ENCODE measurements at regions not wholly inside any gene's neighbourhood (a gene's known extent, or its start where the extent isn't known, plus 50 kb on each side); places are given as distances from the start of the nearest gene placed in this dataset.
A peak's percentile ranks its signal among the peaks of the same experiment; 100 is the strongest.

DNA sequence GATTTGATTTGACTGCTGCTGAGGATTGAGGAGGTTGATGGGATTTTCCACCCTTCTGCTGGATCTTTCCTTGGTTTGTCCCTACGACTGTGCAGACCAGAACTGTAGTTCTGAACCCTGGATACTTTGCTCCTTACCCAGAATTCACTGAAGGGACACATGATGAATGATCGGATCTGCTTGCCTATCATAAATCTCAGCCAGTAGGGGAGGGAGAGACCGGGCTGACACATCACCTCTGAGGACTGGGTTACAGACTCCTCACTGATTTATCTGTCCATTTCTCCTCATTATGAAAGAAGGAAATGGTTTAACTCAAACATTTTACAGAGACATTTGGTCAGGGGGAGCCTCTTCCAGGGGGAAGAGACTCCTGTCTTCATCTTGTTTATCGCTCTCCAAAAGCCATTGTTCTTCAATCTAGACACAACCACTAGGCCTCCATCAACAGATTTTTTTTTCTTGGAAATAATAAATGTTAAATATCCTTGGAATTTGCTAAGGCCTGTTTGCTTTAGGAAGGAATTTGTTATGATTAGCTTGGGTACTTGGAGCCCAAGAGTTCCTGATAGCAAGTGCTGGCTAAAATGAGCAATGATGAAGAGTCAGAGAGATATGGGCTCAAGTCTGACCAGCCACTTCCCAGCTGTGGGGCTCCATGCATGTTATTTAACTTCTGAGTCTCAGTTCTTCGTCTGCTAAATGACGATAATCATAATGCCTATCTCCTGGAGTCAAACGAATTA, 925.5 kb downstream of the SLC4A3 start:
- H3K27ac ChIP-seq (ENCODE audit: low read depth in 1 of 2, low read length in 1 of 2), result no peak overlapping the region
- no peaks in the 10 kb centered on the region for H3K9me3 ChIP-seq (ENCODE audit: control insufficient read depth in 2 of 2, insufficient read depth in 1 of 2, low read length in 1 of 2)
- H3K27me3 ChIP-seq (ENCODE audit: control insufficient read depth in 2 of 2, insufficient read depth in 1 of 2, low read length in 1 of 2), result no peaks in the 10 kb centered on the region
- H3K4me1 ChIP-seq (ENCODE audit: control insufficient read depth in 2 of 2, insufficient read depth in 2 of 2, low read length in 2 of 2), result no peaks in the 10 kb centered on the region
- WGBS, result 93% methylated on average over 7 of the region's 7 CpGs
- no peak overlapping the region for H3K4me3 ChIP-seq (ENCODE audit: low read length in 2 of 2)
- H3K36me3 ChIP-seq (ENCODE audit: control insufficient read depth in 2 of 2, insufficient read depth in 2 of 2, low read length in 1 of 2), result no peaks in the 10 kb centered on the region
- DNase-seq (ENCODE audit: low read depth in 6 of 9, low spot score in 9 of 9), result no peak

- WGBS, result 92% methylated on average over 3 of the region's 3 CpGs
- DNase-seq (ENCODE audit: low read depth in 6 of 9, low spot score in 9 of 9), result no peak
- Histone ChIP-seq H3K27ac (ENCODE audit: low read depth in 1 of 2, low read length in 1 of 2) (no peak overlapping the region), H3K9me3 (ENCODE audit: control insufficient read depth in 2 of 2, insufficient read depth in 1 of 2, low read length in 1 of 2) (no peaks in the 10 kb centered on the region), H3K4me1 (ENCODE audit: control insufficient read depth in 2 of 2, insufficient read depth in 2 of 2, low read length in 2 of 2) (no peaks in the 10 kb centered on the region), H3K27me3 (ENCODE audit: control insufficient read depth in 2 of 2, insufficient read depth in 1 of 2, low read length in 1 of 2) (no peaks in the 10 kb centered on the region), H3K36me3 (ENCODE audit: control insufficient read depth in 2 of 2, insufficient read depth in 2 of 2, low read length in 1 of 2) (no peaks in the 10 kb centered on the region), H3K4me3 (ENCODE audit: low read length in 2 of 2) (no peak overlapping the region)
Observed at GRCh38 chr2:220555961-220556630, 928.7 kb downstream of the SLC4A3 start.

DNA sequence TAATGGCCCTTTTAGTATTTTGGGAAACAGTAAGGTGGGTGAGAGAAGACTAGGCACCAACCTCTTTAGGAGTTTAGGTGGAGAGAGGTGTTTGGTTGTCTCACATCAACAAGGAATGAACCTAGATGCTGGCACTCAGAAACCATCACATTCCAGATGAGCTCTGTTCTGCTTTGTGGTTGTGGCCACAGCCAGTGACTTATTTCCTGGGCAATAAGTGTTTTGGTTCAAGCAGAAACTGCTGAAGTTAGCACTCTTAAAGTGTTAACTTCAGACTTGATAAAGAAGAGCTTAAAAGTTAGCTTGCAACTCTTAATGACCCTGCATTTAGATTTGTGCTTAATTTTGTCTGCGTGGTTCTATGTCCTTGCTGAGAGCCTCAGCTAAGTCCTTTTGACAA, 929.2 kb downstream of the SLC4A3 start:
- no peaks in the 10 kb centered on the region for H3K36me3 ChIP-seq (ENCODE audit: control insufficient read depth in 2 of 2, insufficient read depth in 2 of 2, low read length in 1 of 2)
- 94% methylated on average over 1 of the region's 1 CpG for WGBS
- no peak overlapping the region for H3K4me3 ChIP-seq (ENCODE audit: low read length in 2 of 2)

DNA sequence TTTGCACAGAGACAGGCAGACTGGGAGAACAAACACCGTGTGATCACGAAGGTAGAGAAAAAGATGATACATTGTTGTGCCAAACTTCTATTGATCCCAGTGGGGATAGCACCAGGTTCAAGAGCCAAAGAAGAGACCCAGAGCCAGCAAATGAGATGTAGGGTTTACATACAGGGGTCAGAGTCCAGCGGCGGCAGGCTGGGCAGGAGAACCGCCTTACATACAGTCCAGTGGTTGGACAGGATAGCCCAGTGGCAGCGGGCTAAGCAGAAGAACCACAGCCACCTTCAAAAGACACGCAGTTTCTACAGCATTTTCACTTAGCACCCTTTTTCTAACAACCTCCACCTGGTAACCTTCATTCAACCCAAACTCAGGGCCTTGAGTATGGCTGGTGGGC, 932.8 kb downstream of the SLC4A3 start:
- no peaks in the 10 kb centered on the region for H3K27me3 ChIP-seq (ENCODE audit: control insufficient read depth in 2 of 2, insufficient read depth in 1 of 2, low read length in 1 of 2)
- H3K27ac ChIP-seq (ENCODE audit: low read depth in 1 of 2, low read length in 1 of 2), result no peak overlapping the region
- no peak for DNase-seq (ENCODE audit: low read depth in 6 of 9, low spot score in 9 of 9)
- WGBS, result 96% methylated on average over 7 of the region's 7 CpGs
- H3K36me3 ChIP-seq (ENCODE audit: control insufficient read depth in 2 of 2, insufficient read depth in 2 of 2, low read length in 1 of 2), result no peaks in the 10 kb centered on the region
- peaks cover 0 to 4% of the 10 kb centered on the region in 2 donors for H3K9me3 ChIP-seq (ENCODE audit: control insufficient read depth in 2 of 2, insufficient read depth in 1 of 2, low read length in 1 of 2)
- H3K4me3 ChIP-seq (ENCODE audit: low read length in 2 of 2), result no peak overlapping the region
- H3K4me1 ChIP-seq (ENCODE audit: control insufficient read depth in 2 of 2, insufficient read depth in 2 of 2, low read length in 2 of 2), result no peaks in the 10 kb centered on the region

More for the DNA sequence above, 929.2 kb downstream of the SLC4A3 start:
- Histone ChIP-seq H3K27ac (ENCODE audit: low read depth in 1 of 2, low read length in 1 of 2) (no peak overlapping the region), H3K4me1 (ENCODE audit: control insufficient read depth in 2 of 2, insufficient read depth in 2 of 2, low read length in 2 of 2) (no peaks in the 10 kb centered on the region), H3K9me3 (ENCODE audit: control insufficient read depth in 2 of 2, insufficient read depth in 1 of 2, low read length in 1 of 2) (no peaks in the 10 kb centered on the region), H3K27me3 (ENCODE audit: control insufficient read depth in 2 of 2, insufficient read depth in 1 of 2, low read length in 1 of 2) (no peaks in the 10 kb centered on the region)
- DNase-seq (ENCODE audit: low read depth in 6 of 9, low spot score in 9 of 9), result no peak

DNA sequence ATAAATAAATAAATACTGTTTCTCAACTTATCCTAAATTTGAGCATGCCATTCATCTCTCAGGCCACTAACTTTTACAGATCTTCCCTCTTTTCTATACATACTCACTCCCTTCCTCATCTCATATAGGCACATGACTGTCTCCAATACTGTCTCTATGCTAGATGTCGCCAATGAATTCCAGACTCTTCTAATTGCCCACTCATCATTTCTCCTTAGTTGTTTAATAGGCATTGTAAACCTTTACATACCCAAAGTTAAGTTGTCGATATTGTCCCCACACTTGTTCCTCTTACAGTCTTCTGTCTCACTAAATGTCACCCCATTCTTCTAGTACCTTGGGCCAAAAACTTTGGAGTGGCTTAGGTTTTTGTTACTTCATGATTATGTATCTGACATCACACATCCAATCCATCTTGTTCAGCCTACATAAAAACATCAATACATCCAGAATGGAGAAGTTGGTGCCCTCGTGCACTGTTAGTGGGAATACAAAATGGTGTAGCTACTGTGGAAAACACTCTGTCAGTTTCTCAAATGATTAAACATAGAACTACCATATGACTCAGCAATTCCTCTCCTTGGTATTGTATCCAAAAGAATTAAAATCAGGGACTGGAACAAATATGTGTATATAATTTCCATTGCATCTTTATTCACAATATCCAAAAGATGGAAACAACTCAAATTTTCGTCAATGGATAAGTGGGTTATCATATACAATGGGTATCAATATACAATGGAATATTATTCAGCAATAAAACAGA, 935.1 kb downstream of the SLC4A3 start:
- no peaks in the 10 kb centered on the region for H3K36me3 ChIP-seq (ENCODE audit: control insufficient read depth in 2 of 2, insufficient read depth in 2 of 2, low read length in 1 of 2)
- no peak for DNase-seq (ENCODE audit: low read depth in 6 of 9, low spot score in 9 of 9)
- H3K4me1 ChIP-seq (ENCODE audit: control insufficient read depth in 2 of 2, insufficient read depth in 2 of 2, low read length in 2 of 2), result no peaks in the 10 kb centered on the region
- no peak overlapping the region for H3K27ac ChIP-seq (ENCODE audit: low read depth in 1 of 2, low read length in 1 of 2)
- 97% methylated on average over 4 of the region's 4 CpGs for WGBS
- no peak overlapping the region for H3K4me3 ChIP-seq (ENCODE audit: low read length in 2 of 2)
- peaks cover 0 to 4% of the 10 kb centered on the region in 2 donors for H3K9me3 ChIP-seq (ENCODE audit: control insufficient read depth in 2 of 2, insufficient read depth in 1 of 2, low read length in 1 of 2)
- H3K27me3 ChIP-seq (ENCODE audit: control insufficient read depth in 2 of 2, insufficient read depth in 1 of 2, low read length in 1 of 2), result no peaks in the 10 kb centered on the region

DNA sequence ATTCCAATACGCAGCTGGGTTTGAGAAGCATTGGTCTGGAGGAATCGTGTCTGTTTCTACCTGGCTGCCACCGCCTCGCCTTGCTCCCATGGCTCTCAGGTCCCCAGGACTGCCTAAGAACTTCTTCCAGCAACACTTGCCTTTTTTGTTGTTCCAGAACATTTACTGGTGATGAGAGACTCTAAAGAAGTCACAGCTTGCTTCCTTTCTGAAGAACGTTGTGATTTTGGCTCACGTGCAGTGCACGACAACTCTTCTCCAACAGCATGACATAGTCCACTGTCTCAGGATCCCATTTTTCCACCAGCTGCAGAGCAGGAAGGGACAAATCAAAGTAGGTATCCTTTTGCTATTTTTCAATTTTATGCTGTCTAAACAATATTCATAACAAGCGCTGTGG, 940.9 kb downstream of the SLC4A3 start:
- no peaks in the 10 kb centered on the region for H3K4me1 ChIP-seq (ENCODE audit: control insufficient read depth in 2 of 2, insufficient read depth in 2 of 2, low read length in 2 of 2)
- no peak overlapping the region for H3K4me3 ChIP-seq (ENCODE audit: low read length in 2 of 2)
- no peaks in the 10 kb centered on the region for H3K36me3 ChIP-seq (ENCODE audit: control insufficient read depth in 2 of 2, insufficient read depth in 2 of 2, low read length in 1 of 2)
- WGBS, result 95% methylated on average over 8 of the region's 8 CpGs
- no peaks in the 10 kb centered on the region for H3K27me3 ChIP-seq (ENCODE audit: control insufficient read depth in 2 of 2, insufficient read depth in 1 of 2, low read length in 1 of 2)
- no peak overlapping the region for H3K27ac ChIP-seq (ENCODE audit: low read depth in 1 of 2, low read length in 1 of 2)
- H3K9me3 ChIP-seq (ENCODE audit: control insufficient read depth in 2 of 2, insufficient read depth in 1 of 2, low read length in 1 of 2), result peaks cover 0 to 4% of the 10 kb centered on the region in 2 donors
- no peak for DNase-seq (ENCODE audit: low read depth in 6 of 9, low spot score in 9 of 9)

DNA sequence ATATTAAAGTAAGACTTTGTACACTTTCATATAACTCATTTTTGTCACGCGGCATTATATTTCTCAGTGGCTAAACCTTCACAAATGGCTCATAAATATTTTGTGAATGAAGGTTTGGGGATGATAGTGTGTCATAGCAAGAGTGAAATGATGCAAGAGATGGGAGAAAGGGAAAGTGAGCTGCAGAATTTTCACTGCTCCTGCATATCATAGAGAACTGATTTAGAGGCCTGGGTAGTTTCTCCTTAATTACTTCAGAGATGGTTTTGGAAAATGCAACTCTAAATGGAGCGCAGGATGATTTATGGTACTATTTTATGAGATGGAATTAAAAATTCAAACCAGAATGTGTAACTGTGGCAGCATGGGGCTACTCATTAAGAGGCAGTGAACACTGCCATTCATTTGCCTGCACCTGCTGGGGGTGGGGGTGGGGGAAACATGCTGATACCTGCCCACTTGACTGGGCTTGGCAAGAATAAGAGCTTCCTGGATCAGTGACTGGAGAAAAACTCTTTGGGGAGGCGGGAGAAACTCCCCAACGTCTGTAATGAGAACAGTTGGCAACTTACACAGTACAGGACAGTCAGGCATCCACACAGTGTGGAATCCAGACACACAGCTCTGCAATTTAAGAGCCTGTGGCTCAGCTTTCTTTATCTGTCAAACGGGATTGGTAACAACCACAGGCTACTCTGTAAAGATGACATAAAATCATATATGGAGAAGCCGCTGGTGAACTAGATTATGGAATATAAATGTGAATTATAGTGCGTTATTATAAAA, 941.9 kb downstream of the SLC4A3 start:
- 92% methylated on average over 8 of the region's 8 CpGs for WGBS
- no peak overlapping the region for H3K27ac ChIP-seq (ENCODE audit: low read depth in 1 of 2, low read length in 1 of 2)
- DNase-seq (ENCODE audit: low read depth in 6 of 9, low spot score in 9 of 9), result peak in 3 of 9 donors; percentile 0 to 11 (median 5)

GRCh38 chr2:220572385-220572784, 945.0 kb downstream of the SLC4A3 start:
- WGBS, result 97% methylated on average over 4 of the region's 4 CpGs

More for the DNA sequence above, 941.9 kb downstream of the SLC4A3 start:
- Histone ChIP-seq H3K36me3 (ENCODE audit: control insufficient read depth in 2 of 2, insufficient read depth in 2 of 2, low read length in 1 of 2) (no peaks in the 10 kb centered on the region), H3K4me3 (ENCODE audit: low read length in 2 of 2) (no peak overlapping the region), H3K27me3 (ENCODE audit: control insufficient read depth in 2 of 2, insufficient read depth in 1 of 2, low read length in 1 of 2) (no peaks in the 10 kb centered on the region), H3K9me3 (ENCODE audit: control insufficient read depth in 2 of 2, insufficient read depth in 1 of 2, low read length in 1 of 2) (peaks cover 0 to 1% of the 10 kb centered on the region in 2 donors), H3K4me1 (ENCODE audit: control insufficient read depth in 2 of 2, insufficient read depth in 2 of 2, low read length in 2 of 2) (no peaks in the 10 kb centered on the region)

More at GRCh38 chr2:220572385-220572784, 945.0 kb downstream of the SLC4A3 start:
- no peaks in the 10 kb centered on the region for H3K9me3 ChIP-seq (ENCODE audit: control insufficient read depth in 2 of 2, insufficient read depth in 1 of 2, low read length in 1 of 2)
- no peak for DNase-seq (ENCODE audit: low read depth in 6 of 9, low spot score in 9 of 9)
- H3K36me3 ChIP-seq (ENCODE audit: control insufficient read depth in 2 of 2, insufficient read depth in 2 of 2, low read length in 1 of 2), result no peaks in the 10 kb centered on the region
- no peaks in the 10 kb centered on the region for H3K4me1 ChIP-seq (ENCODE audit: control insufficient read depth in 2 of 2, insufficient read depth in 2 of 2, low read length in 2 of 2)
- no peak overlapping the region for H3K27ac ChIP-seq (ENCODE audit: low read depth in 1 of 2, low read length in 1 of 2)
- no peaks in the 10 kb centered on the region for H3K27me3 ChIP-seq (ENCODE audit: control insufficient read depth in 2 of 2, insufficient read depth in 1 of 2, low read length in 1 of 2)
- no peak overlapping the region for H3K4me3 ChIP-seq (ENCODE audit: low read length in 2 of 2)
